GM19395 (cell line): ENCODE measurements at regions not wholly inside any gene's neighbourhood (a gene's known extent, or its start where the extent isn't known, plus 50 kb on each side); places are given as distances from the start of the nearest gene placed in this dataset.
A peak's percentile ranks its signal among the peaks of the same experiment; 100 is the strongest.
"Not testable (repeated sequence)": the region's sequence is repeated elsewhere in the genome, so short reads cannot be mapped to it uniquely, and the experiment has no call there.

Source experiments
- ATAC-seq: cut with Tn5 transposase; IDR thresholded peaks from one replicate; pipeline ENCODE4 v1.9.1; 2021; ENCODE audit warnings: mild to moderate bottlenecking, moderate library complexity; ENCODE audit not compliant: unreplicated experiment

DNA sequence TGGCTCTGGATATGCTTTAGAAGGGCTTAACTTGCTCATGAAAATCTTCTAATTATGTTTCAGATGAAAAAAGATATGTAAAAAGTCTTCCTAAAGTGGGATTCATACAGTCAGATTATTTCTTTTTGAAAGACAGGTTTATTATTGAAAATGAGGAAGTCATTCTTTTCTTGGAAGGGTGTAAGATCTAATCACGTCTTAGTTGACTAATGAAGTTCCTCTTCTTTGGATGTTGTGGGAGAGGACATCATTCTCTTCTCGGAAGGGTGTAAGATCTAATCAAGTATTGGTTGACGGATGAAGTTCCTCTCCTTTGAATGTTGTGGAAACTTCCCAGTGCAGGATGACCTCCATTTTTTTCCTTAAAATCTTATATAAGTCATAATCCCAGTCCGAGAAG is 74.9 kb downstream of the ALG10 start:
- no peak for ATAC-seq

DNA sequence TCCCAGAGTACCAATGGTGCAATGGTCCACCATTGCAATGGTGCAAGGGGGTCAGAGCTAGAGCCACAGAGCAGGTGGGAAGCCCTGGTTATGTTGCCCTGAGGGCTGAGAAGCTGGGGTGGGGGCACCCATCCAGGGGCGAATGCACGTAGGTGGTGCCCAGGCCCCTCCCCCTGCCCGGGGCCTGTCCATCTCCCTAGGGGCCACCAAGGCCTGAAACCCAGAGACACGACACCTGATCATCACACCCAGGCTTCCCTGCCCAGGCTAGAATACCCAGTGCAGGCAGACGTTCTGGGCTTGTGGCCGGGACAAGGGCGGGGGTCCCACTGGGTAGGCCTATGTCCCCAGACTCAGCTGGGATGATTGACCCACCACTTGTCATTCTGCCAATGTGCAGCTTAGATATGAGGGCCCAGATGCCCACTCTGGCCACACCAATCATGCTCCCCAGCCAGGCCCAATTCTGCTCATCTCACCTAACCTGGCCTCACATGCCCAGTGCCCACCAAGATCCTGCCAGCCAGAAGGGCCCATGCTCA is 83.2 kb downstream of the ALG10 start:
- no peak for ATAC-seq

- no peak for ATAC-seq
These were observed 83.9 kb downstream of the ALG10 start for GRCh38 chr12:34106172-34106571.

DNA sequence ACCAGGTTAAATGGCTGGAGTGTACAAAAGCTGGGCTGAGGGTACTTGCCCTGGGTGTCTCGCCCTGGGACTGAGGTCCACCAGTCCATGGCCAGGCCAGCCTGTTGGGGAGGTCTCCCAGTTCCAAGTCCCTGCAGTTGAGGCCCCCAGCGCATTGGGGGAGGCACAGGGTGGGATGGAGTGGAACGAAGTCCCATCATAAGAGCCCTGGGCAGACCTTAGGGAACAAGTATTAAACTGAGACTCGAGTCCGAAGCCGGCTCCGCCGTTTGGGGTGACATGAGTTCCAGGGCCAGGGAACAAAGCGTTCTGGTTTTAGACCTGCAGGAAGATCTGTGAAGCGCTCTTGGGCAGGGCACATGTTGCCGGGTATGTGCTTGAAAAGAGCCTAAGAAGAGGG is 84.7 kb downstream of the ALG10 start:
- no peak for ATAC-seq

- ATAC-seq = no peak
These were observed 85.6 kb downstream of the ALG10 start for GRCh38 chr12:34107781-34108404.

- ATAC-seq = no peak
These were observed 86.1 kb downstream of the ALG10 start for GRCh38 chr12:34108405-34108803.

DNA sequence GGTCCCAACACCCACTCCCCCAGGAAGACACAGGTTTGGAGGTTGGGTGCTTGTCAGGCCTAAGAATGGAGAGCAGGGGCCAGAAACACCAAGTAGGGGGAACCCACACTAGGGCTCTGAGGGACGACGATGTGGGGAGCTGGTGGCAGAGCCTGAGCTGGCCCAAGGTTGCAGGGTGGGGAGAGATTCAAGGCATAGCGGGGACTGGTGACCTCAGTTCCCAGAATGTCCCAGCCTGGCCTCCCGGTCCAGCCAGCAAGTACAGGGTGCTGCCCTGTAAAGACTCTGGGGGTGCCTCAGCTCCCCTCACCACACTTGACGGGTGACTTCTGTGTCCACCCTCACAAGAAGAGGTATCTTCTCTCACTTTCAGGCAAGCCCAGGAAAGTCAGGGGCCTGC is 86.7 kb downstream of the ALG10 start:
- ATAC-seq = no peak

DNA sequence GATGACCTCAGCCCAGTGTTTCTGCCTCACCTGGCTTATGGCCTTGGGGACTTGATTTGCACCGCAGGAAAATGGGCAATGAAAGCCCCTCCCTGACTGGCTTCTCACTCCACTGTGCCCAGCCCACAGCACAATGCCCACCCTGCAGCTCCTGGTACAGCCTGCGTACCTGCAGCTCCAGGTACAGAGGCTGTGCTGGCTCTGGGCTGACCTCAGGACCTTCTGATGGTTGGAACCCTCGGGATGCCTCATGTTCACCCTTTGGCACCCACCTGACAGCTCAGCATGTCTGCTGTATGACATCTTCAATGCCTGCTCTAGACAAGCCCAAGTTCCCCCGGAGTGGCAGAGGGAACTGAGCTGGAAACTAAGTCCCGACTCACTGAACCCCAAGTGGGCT is 87.1 kb downstream of the ALG10 start:
- no peak for ATAC-seq

GRCh38 chr12:34109909-34110531 is 87.7 kb downstream of the ALG10 start:
- ATAC-seq = not testable (repeated sequence)

DNA sequence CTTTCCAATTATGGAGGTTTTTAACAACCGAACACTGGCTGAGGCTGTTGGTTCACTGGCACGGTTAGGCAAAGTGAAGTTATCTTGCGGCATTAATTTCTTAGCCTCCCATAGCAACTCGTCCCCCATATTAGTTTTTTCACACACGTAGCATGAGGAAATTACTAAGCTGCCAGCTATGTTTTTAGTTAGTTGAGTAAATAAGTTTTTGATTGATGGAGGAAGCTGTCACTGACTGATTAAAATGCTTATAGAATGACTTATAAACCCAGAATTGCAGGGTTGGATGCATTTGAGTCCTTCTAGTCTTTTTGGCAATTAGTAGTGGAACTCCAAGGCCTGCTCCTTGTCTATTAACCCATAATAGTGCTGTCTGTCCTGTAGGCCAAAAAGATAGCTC is 97.1 kb downstream of the ALG10 start:
- ATAC-seq = no peak

DNA sequence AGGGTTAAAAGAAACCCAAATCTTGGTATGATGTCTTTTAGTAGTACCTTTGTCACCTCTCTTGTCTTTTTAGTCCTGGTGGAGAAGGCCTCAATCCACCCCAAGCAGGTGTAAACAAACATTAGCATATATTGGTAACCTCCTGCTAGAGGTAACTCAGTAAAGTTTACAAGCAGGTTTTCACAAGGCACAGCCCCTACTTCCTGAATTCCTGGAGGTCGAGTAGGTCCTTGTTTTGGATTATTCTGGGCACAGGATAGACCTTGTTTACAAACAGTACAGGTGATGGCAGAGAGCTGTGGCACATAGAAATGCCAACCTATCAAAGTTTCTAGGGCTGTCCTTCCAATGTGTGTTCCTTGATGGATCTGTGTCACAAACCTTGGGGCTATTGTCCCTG is 99.1 kb downstream of the ALG10 start:
- ATAC-seq = no peak

GRCh38 chr12:34123092-34123491 is 100.8 kb downstream of the ALG10 start:
- peak; percentile 67 for ATAC-seq

DNA sequence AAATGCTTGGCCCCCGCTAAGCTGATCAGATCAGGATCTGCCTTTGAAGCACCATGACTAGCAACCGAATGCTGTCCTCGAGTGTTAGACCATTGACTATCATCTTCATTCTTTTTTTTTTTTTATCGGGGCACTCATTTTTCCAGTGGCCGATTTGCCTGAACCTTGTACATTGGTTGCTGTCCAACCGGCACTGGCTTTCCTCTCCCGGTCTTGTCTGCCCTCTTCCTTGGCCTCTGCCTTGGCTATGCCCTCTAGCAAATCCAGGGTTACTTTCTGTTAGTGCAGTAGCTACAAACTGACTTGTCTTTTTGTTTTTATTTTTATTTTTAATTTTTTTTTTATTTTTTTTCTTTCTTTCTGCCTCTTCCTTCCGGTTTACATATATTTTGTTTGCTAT is 102.3 kb downstream of the ALG10 start:
- ATAC-seq = no peak

GRCh38 chr12:34126239-34126641 is 103.9 kb downstream of the ALG10 start:
- ATAC-seq = no peak

DNA sequence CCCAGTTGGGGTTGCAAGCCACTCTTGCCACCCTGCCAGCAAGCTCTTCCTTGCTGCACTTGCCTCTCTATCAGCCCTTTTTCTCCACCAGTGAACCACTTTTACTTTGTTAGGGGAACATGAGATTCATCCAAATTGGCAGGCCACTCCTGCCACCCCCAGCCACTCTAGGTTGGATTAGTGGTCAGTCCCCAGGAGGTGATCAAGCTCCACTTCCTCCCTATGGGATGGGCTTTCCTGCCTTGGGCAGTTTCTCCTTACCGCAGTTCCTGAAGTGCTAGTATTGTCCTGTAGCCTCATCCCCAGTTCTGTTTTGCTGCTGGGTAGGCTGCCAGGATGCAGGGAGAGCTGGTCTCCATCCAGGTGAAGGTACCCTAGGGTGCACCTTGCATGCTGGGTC is 104.5 kb downstream of the ALG10 start:
- no peak for ATAC-seq

GRCh38 chr12:34127379-34127778 is 105.1 kb downstream of the ALG10 start:
- ATAC-seq = not testable (repeated sequence)

GRCh38 chr12:34142430-34142829 is 120.1 kb downstream of the ALG10 start:
- no peak for ATAC-seq

DNA sequence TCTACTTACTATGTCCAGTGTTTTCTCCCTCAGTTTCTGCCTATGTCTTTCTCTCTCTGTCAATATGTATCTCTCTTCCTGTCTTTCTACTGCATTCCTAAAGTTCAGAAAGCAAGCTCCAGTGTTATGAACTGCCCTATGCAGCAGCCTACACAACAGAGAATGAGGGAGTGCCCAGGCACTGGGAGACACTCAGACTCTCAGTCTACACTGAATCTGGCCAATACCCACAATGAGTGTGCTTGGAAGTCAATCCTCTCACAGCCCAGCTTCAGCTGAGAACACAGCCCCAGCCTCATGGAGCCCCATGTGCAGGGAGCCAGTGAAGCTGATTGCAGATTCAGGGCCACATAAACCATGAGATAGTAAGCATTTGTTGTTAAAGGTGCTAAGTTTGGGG is 128.7 kb downstream of the ALG10 start:
- ATAC-seq = no peak

- ATAC-seq = no peak
These were observed 141.1 kb downstream of the ALG10 start for GRCh38 chr12:34163443-34163842.

DNA sequence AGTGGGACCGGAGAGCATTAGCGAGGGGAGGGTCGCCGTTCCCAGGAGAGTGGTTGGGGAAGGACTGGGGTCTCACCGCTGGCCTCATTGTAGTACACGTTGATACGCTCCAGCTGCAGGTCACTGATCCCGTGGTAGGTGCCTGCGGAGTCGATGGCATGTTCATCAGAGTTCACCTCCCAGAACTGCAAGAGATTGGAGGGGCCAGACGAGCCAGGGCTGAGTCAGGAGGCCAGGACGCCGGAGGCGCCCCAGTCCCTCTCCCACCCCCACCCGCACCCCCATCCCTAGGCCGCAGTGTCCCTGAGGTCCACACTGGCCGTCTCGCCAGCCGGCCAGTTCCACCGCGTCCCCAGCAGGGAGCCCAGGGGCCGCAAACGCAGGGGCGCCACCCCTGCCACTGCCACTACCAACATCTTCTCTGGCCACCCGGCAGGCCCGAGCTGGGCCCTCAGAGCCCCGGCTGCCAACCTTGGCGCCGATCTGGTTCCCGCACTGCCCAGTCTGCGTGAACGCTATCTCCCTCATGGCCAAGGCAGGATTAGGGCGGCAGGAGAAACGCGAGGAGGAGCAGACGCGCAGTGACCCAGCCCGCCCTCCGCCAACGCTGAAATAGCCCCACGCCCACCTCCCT is 144.2 kb downstream of the ALG10 start:
- ATAC-seq = no peak

DNA sequence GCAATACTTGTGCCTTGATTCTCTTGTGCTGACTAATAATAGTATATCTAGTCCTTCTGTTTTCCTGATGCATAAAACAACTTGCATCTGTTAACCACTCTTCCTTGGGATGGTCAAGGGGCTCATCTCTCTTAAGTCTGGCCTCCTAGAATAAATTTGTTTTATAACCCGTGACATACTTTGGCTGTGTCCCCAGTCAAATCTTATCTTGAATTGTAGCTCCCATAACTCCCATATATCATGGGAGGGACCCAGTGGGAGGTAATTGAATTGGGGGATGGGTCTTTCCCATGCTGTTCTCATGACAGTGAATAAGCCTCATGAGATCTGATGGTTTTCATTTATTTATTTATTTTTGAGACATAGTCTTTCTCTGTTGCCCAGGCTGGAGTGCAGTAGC is 146.2 kb downstream of the ALG10 start:
- not testable (repeated sequence) for ATAC-seq

- ATAC-seq = no peak
These were observed 164.2 kb downstream of the ALG10 start for GRCh38 chr12:34186492-34186891.
